Astrocyte of the spinal cord (primary cell): ENCODE measurements at regions not wholly inside any gene's neighbourhood (a gene's known extent, or its start where the extent isn't known, plus 50 kb on each side); places are given as distances from the start of the nearest gene placed in this dataset.

Source experiments
- DNase-seq: peaks from one replicate; pipeline ENCODE4 v3.0.0; 2011; ENCODE audit warnings: low read depth, low spot score
- H3K4me3 ChIP-seq: 2 replicates; pipeline ENCODE4 v1.5.1; 2011; ENCODE audit warnings: low read depth, mild to moderate bottlenecking, low read length, moderate library complexity
- CTCF ChIP-seq: IDR thresholded peaks from 2 replicates; pipeline ENCODE4 v1.5.1; 2012; ENCODE audit warnings: low read depth, mild to moderate bottlenecking, low read length, inconsistent platforms
- in situ Hi-C: cut with HindIII; loops from 2 replicates; pipeline ENCODE4 v1.10.0; 2017; ENCODE audit warnings: low sequenced_read_pairs

GRCh38 chr9:17846948-17847655 is 268.2 kb downstream of the SH3GL2 start:
- in situ Hi-C loops: no loop called here
- no peak overlapping the region for H3K4me3 ChIP-seq
- DNase-seq: no peak
- no peak for TF ChIP-seq CTCF

GRCh38 chr9:17847908-17848307 is 269.0 kb downstream of the SH3GL2 start:
- H3K4me3 ChIP-seq: no peak overlapping the region
- in situ Hi-C loops: no loop called here
- DNase-seq: no peak
- TF ChIP-seq CTCF: no peak

GRCh38 chr9:17852108-17852507 is 273.2 kb downstream of the SH3GL2 start:
- DNase-seq: no peak
- H3K4me3 ChIP-seq: no peak overlapping the region
- in situ Hi-C loops: no loop called here
- no peak for TF ChIP-seq CTCF

GRCh38 chr9:17854487-17854886 is 275.6 kb downstream of the SH3GL2 start:
- in situ Hi-C loops: no loop called here
- no peak for DNase-seq
- H3K4me3 ChIP-seq: no peak overlapping the region
- TF ChIP-seq CTCF: no peak

- DNase-seq: no peak
- TF ChIP-seq CTCF: no peak
- in situ Hi-C loops: no loop called here
- H3K4me3 ChIP-seq: no peak overlapping the region
These were observed 278.1 kb downstream of the SH3GL2 start for GRCh38 chr9:17856995-17857394.

GRCh38 chr9:17859228-17859627 is 280.4 kb downstream of the SH3GL2 start:
- DNase-seq: no peak
- no peak for TF ChIP-seq CTCF
- in situ Hi-C loops: no loop called here
- H3K4me3 ChIP-seq: no peak overlapping the region

- H3K4me3 ChIP-seq: no peak overlapping the region
- no peak for DNase-seq
- TF ChIP-seq CTCF: no peak
- in situ Hi-C loops: no loop called here
These were observed 281.1 kb downstream of the SH3GL2 start for GRCh38 chr9:17859987-17860386.
